ENCODE measurements at regions not wholly inside any gene's neighbourhood (a gene's known extent, or its start where the extent isn't known, plus 50 kb on each side); places are given as distances from the start of the nearest gene placed in this dataset.
"Not testable (repeated sequence)": the region's sequence is repeated elsewhere in the genome, so short reads cannot be mapped to it uniquely, and the experiment has no call there.

- no peak overlapping the region for H2AFZ ChIP-seq (ENCODE audit: insufficient read depth, low read length, poor library complexity)
- H3K9ac ChIP-seq (ENCODE audit: low read length): no peak overlapping the region
- no peaks in the 10 kb centered on the region for H3K27me3 ChIP-seq (ENCODE audit: insufficient read depth, low read length)
- no CpG with 5 or more reads among the region's 1 CpG for WGBS (ENCODE audit: extremely low coverage, insufficient coverage, insufficient read length)
- H3K23ac ChIP-seq (ENCODE audit: low read length): no peak overlapping the region
- no peaks in the 10 kb centered on the region for H3K4me1 ChIP-seq (ENCODE audit: control insufficient read depth in 1 of 2, insufficient read depth in 2 of 2, low read length in 2 of 2)
- H3K4me2 ChIP-seq (ENCODE audit: low read length): no peak overlapping the region
- no peak overlapping the region for H2BK12ac ChIP-seq (ENCODE audit: low read length)
- no peak overlapping the region for H3K4me3 ChIP-seq (ENCODE audit: low read depth, low read length)
- no peak overlapping the region for H2AK5ac ChIP-seq (ENCODE audit: low read length)
- DNase-seq: no peak
- H3K79me1 ChIP-seq (ENCODE audit: low read length): no peaks in the 10 kb centered on the region
- H4K12ac ChIP-seq (ENCODE audit: low read depth, low read length): no peak overlapping the region
- H3K18ac ChIP-seq (ENCODE audit: low read length): no peak overlapping the region
- H3K14ac ChIP-seq (ENCODE audit: low read length): no peak overlapping the region
- no peak overlapping the region for H3K27ac ChIP-seq (ENCODE audit: low read depth, low read length)
- H4K91ac ChIP-seq (ENCODE audit: low read depth, low read length): no peak overlapping the region
- no peaks in the 10 kb centered on the region for H3K9me3 ChIP-seq (ENCODE audit: insufficient read depth, low read depth, low read length)
- no peak overlapping the region for H2BK5ac ChIP-seq (ENCODE audit: low read depth, low read length, poor library complexity)
- H2BK120ac ChIP-seq (ENCODE audit: insufficient read depth, low read length, poor library complexity): no peak overlapping the region
- H3K79me2 ChIP-seq (ENCODE audit: control insufficient read depth, insufficient read depth, low read length, poor library complexity): no peaks in the 10 kb centered on the region
- H3K36me3 ChIP-seq (ENCODE audit: control insufficient read depth in 1 of 2, insufficient read depth in 2 of 2, low read length in 2 of 2): no peaks in the 10 kb centered on the region
- no peak overlapping the region for H3K4ac ChIP-seq (ENCODE audit: low read depth, low read length)
- no peak overlapping the region for H4K8ac ChIP-seq (ENCODE audit: low read depth, low read length)
Measured at GRCh38 chr16:54734156-54734555, 196.5 kb upstream of the IRX5 start.

GRCh38 chr16:54727696-54728095 is 203.0 kb upstream of the IRX5 start:
- not testable (repeated sequence) for H3K4me3 ChIP-seq (ENCODE audit: low read depth, low read length); H3K27me3 ChIP-seq (ENCODE audit: insufficient read depth, low read length); H3K9me3 ChIP-seq (ENCODE audit: insufficient read depth, low read depth, low read length); H4K12ac ChIP-seq (ENCODE audit: low read depth, low read length); H3K9ac ChIP-seq (ENCODE audit: low read length); H3K4me1 ChIP-seq (ENCODE audit: control insufficient read depth in 1 of 2, insufficient read depth in 2 of 2, low read length in 2 of 2); H2AK5ac ChIP-seq (ENCODE audit: low read length); H2BK12ac ChIP-seq (ENCODE audit: low read length); H2BK120ac ChIP-seq (ENCODE audit: insufficient read depth, low read length, poor library complexity); H3K4ac ChIP-seq (ENCODE audit: low read depth, low read length); H3K27ac ChIP-seq (ENCODE audit: low read depth, low read length); H2AFZ ChIP-seq (ENCODE audit: insufficient read depth, low read length, poor library complexity); H3K36me3 ChIP-seq (ENCODE audit: control insufficient read depth in 1 of 2, insufficient read depth in 2 of 2, low read length in 2 of 2); H3K79me1 ChIP-seq (ENCODE audit: low read length); H3K14ac ChIP-seq (ENCODE audit: low read length); H2BK5ac ChIP-seq (ENCODE audit: low read depth, low read length, poor library complexity); H3K18ac ChIP-seq (ENCODE audit: low read length); DNase-seq; H3K23ac ChIP-seq (ENCODE audit: low read length); H4K8ac ChIP-seq (ENCODE audit: low read depth, low read length); H3K4me2 ChIP-seq (ENCODE audit: low read length); H4K91ac ChIP-seq (ENCODE audit: low read depth, low read length); H3K79me2 ChIP-seq (ENCODE audit: control insufficient read depth, insufficient read depth, low read length, poor library complexity)
- no CpG with 5 or more reads among the region's 1 CpG for WGBS (ENCODE audit: extremely low coverage, insufficient coverage, insufficient read length)

- Histone ChIP-seq H3K4me2 (ENCODE audit: low read length) (no peak overlapping the region), H4K8ac (ENCODE audit: low read depth, low read length) (no peak overlapping the region), H3K79me2 (ENCODE audit: control insufficient read depth, insufficient read depth, low read length, poor library complexity) (no peaks in the 10 kb centered on the region), H3K9ac (ENCODE audit: low read length) (peak overlapping the region; percentile 11), H2BK12ac (ENCODE audit: low read length) (no peak overlapping the region), H2BK5ac (ENCODE audit: low read depth, low read length, poor library complexity) (no peak overlapping the region), H3K4me3 (ENCODE audit: low read depth, low read length) (no peak overlapping the region), H4K12ac (ENCODE audit: low read depth, low read length) (no peak overlapping the region), H2AK5ac (ENCODE audit: low read length) (no peak overlapping the region), H3K18ac (ENCODE audit: low read length) (no peak overlapping the region), H2BK120ac (ENCODE audit: insufficient read depth, low read length, poor library complexity) (no peak overlapping the region), H3K36me3 (ENCODE audit: control insufficient read depth in 1 of 2, insufficient read depth in 2 of 2, low read length in 2 of 2) (no peaks in the 10 kb centered on the region), H2AFZ (ENCODE audit: insufficient read depth, low read length, poor library complexity) (no peak overlapping the region), H3K27ac (ENCODE audit: low read depth, low read length) (no peak overlapping the region), H4K91ac (ENCODE audit: low read depth, low read length) (no peak overlapping the region), H3K23ac (ENCODE audit: low read length) (no peak overlapping the region), H3K9me3 (ENCODE audit: insufficient read depth, low read depth, low read length) (no peaks in the 10 kb centered on the region), H3K4me1 (ENCODE audit: control insufficient read depth in 1 of 2, insufficient read depth in 2 of 2, low read length in 2 of 2) (no peaks in the 10 kb centered on the region), H3K4ac (ENCODE audit: low read depth, low read length) (no peak overlapping the region), H3K27me3 (ENCODE audit: insufficient read depth, low read length) (no peaks in the 10 kb centered on the region), H3K14ac (ENCODE audit: low read length) (no peak overlapping the region), H3K79me1 (ENCODE audit: low read length) (no peaks in the 10 kb centered on the region)
- no CpG with 5 or more reads among the region's 3 CpGs for WGBS (ENCODE audit: extremely low coverage, insufficient coverage, insufficient read length)
- DNase-seq: no peak
Measured at GRCh38 chr16:54724346-54724925, 206.2 kb upstream of the IRX5 start.

DNA sequence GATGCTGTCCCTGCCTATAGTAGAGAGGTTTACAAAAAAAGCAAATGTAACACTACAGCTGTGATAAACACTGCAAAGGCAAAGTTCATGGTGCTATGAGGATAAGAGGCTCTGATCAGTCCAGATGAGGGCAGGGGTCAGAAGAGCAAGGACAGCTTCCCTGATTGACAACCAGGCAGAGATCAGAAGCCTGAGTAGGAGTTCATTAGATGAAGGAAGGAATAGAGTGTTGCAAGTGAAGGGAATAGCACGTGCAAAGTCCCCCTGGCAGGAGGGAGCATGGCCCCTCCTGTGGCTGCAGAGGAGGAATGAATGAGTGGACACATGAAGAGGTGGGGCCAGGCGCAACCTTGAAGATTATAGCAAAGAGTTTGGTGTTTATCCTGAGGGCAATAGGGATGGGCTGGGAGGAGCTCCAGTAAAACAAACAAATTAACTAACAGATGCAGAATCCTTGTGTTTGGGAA is 208.4 kb upstream of the IRX5 start:
- Histone ChIP-seq H3K4me2 (ENCODE audit: low read length) (no peak overlapping the region), H2AFZ (ENCODE audit: insufficient read depth, low read length, poor library complexity) (no peak overlapping the region), H3K4me3 (ENCODE audit: low read depth, low read length) (no peak overlapping the region), H2BK5ac (ENCODE audit: low read depth, low read length, poor library complexity) (no peak overlapping the region), H3K79me2 (ENCODE audit: control insufficient read depth, insufficient read depth, low read length, poor library complexity) (no peaks in the 10 kb centered on the region), H3K14ac (ENCODE audit: low read length) (no peak overlapping the region), H4K12ac (ENCODE audit: low read depth, low read length) (no peak overlapping the region), H3K23ac (ENCODE audit: low read length) (no peak overlapping the region), H2BK12ac (ENCODE audit: low read length) (no peak overlapping the region), H3K79me1 (ENCODE audit: low read length) (no peaks in the 10 kb centered on the region), H3K4ac (ENCODE audit: low read depth, low read length) (no peak overlapping the region), H3K27ac (ENCODE audit: low read depth, low read length) (no peak overlapping the region), H3K9me3 (ENCODE audit: insufficient read depth, low read depth, low read length) (no peaks in the 10 kb centered on the region), H2BK120ac (ENCODE audit: insufficient read depth, low read length, poor library complexity) (no peak overlapping the region), H4K91ac (ENCODE audit: low read depth, low read length) (no peak overlapping the region), H3K27me3 (ENCODE audit: insufficient read depth, low read length) (no peaks in the 10 kb centered on the region), H4K8ac (ENCODE audit: low read depth, low read length) (no peak overlapping the region), H2AK5ac (ENCODE audit: low read length) (no peak overlapping the region), H3K18ac (ENCODE audit: low read length) (no peak overlapping the region), H3K9ac (ENCODE audit: low read length) (no peak overlapping the region), H3K36me3 (ENCODE audit: control insufficient read depth in 1 of 2, insufficient read depth in 2 of 2, low read length in 2 of 2) (no peaks in the 10 kb centered on the region), H3K4me1 (ENCODE audit: control insufficient read depth in 1 of 2, insufficient read depth in 2 of 2, low read length in 2 of 2) (no peaks in the 10 kb centered on the region)
- no CpG with 5 or more reads among the region's 2 CpGs for WGBS (ENCODE audit: extremely low coverage, insufficient coverage, insufficient read length)
- no peak for DNase-seq

Measured in trophoblast cell (in vitro differentiated cells and primary cell).